AG04450 (cell line): ENCODE measurements at regions not wholly inside any gene's neighbourhood (a gene's known extent, or its start where the extent isn't known, plus 50 kb on each side); places are given as distances from the start of the nearest gene placed in this dataset.

Source experiments
- CTCF ChIA-PET: fragments of 300-600, 350-600 bp; formaldehyde crosslinking; extraction: SDS; loops from one replicate; lab custom pipeline; 2022; ENCODE audit warnings: antibody characterized with exemption, inconsistent platforms; lab: Charles Lee
- POLR2A ChIA-PET: fragments of 350-600 bp; formaldehyde crosslinking; extraction: SDS; loops from one replicate; lab custom pipeline; 2021; ENCODE audit warnings: antibody characterized with exemption, inconsistent platforms; lab: Yijun Ruan, JAX
- DNase-seq: peaks from one replicate; pipeline ENCODE4 v3.0.0-alpha.2; 2011; ENCODE audit warnings: low read depth, low spot score
- H3K27ac ChIP-seq: one replicate; pipeline ENCODE4 v1.5.1; 2012; ENCODE audit warnings: low read depth, low read length, control low read depth
- H3K27me3 ChIP-seq: one replicate; pipeline ENCODE4 v1.6.0; 2012; ENCODE audit warnings: low read length; ENCODE audit not compliant: control insufficient read depth, insufficient read depth
- H3K4me3 ChIP-seq: 2 replicates; pipeline ENCODE4 v1.5.1; 2011; ENCODE audit warnings: mild to moderate bottlenecking, low read depth, low read length, control low read depth
- H3K9me3 ChIP-seq: 2 replicates; pipeline ENCODE4 v1.5.1; 2012; ENCODE audit warnings: low read length; ENCODE audit not compliant: control insufficient read depth, insufficient read depth
- CTCF ChIP-seq: IDR thresholded peaks from 2 replicates; pipeline ENCODE4 v1.5.1; 2011; ENCODE audit warnings: low read depth, low read length, control low read depth, inconsistent platforms

GRCh38 chr3:168815946-168816345, 720.2 kb upstream of the GOLIM4 start:
- Histone ChIP-seq H3K27me3 (no peaks in the 10 kb centered on the region), H3K4me3 (no peak overlapping the region), H3K9me3 (no peaks in the 10 kb centered on the region), H3K27ac (no peak overlapping the region)
- POLR2A ChIA-PET = no interaction called here
- DNase-seq = no peak
- no peak for TF ChIP-seq CTCF
- CTCF ChIA-PET = interaction anchor here (0.5 to 2.4 kb wide), 5 partner anchors 32 to 605 kb away, joined by 3 to 10 read pairs (median 4); no protein-coding TSS in a partner anchor

- Histone ChIP-seq H3K9me3 (no peaks in the 10 kb centered on the region), H3K27me3 (no peaks in the 10 kb centered on the region), H3K27ac (no peak overlapping the region), H3K4me3 (no peak overlapping the region)
- no peak for DNase-seq
- no peak for TF ChIP-seq CTCF
- ChIA-PET CTCF (interaction anchor here (0.5 to 1.5 kb wide), 2 partner anchors 52 to 345 kb away, joined by 3 to 5 read pairs; no protein-coding TSS in a partner anchor), POLR2A (no interaction called here)
Observed at GRCh38 chr3:168813225-168813802, 717.6 kb upstream of the GOLIM4 start.

GRCh38 chr3:168812234-168812633, 716.5 kb upstream of the GOLIM4 start:
- H3K9me3 ChIP-seq = no peaks in the 10 kb centered on the region
- CTCF ChIA-PET = interaction anchor here (0.6 to 1.4 kb wide), 3 partner anchors 12 to 140 kb away, joined by 3 to 5 read pairs (median 5); no protein-coding TSS in a partner anchor
- no peak for DNase-seq
- H3K4me3 ChIP-seq = no peak overlapping the region
- no peak overlapping the region for H3K27ac ChIP-seq
- POLR2A ChIA-PET = no interaction called here
- TF ChIP-seq CTCF = no peak
- H3K27me3 ChIP-seq = no peaks in the 10 kb centered on the region

- Histone ChIP-seq H3K9me3 (no peaks in the 10 kb centered on the region), H3K4me3 (no peak overlapping the region), H3K27ac (no peak overlapping the region), H3K27me3 (no peaks in the 10 kb centered on the region)
- no peak for DNase-seq
- POLR2A ChIA-PET = no interaction called here
- CTCF ChIA-PET = interaction anchor here (0.9 to 2.4 kb wide), 3 partner anchors 57 to 597 kb away, joined by 3 to 9 read pairs (median 3); no protein-coding TSS in a partner anchor
- TF ChIP-seq CTCF = no peak
Observed at GRCh38 chr3:168808596-168808995, 712.9 kb upstream of the GOLIM4 start.

- Histone ChIP-seq H3K27ac (no peak overlapping the region), H3K27me3 (no peaks in the 10 kb centered on the region), H3K4me3 (no peak overlapping the region), H3K9me3 (no peaks in the 10 kb centered on the region)
- POLR2A ChIA-PET = no interaction called here
- CTCF ChIA-PET = interaction anchor here (0.6 to 2.4 kb wide), 4 partner anchors 22 to 596 kb away, joined by 3 to 9 read pairs (median 3); no protein-coding TSS in a partner anchor
- DNase-seq = no peak
- no peak for TF ChIP-seq CTCF
Observed at GRCh38 chr3:168807448-168807847, 711.7 kb upstream of the GOLIM4 start.
